ENCODE measurements at regions not wholly inside any gene's neighbourhood (a gene's known extent, or its start where the extent isn't known, plus 50 kb on each side); places are given as distances from the start of the nearest gene placed in this dataset.

GRCh38 chr19:13707915-13708314 lies 56.4 kb upstream of the MRI1 start:
- Histone ChIP-seq H3K9me1 (replicated peaks; ENCODE audit: control insufficient read depth, extremely low read depth, insufficient read depth, low read length) (no peaks in the 10 kb centered on the region), H3K4me1 (ENCODE audit: control insufficient read depth, extremely low read depth, insufficient read depth, low read length) (no peaks in the 10 kb centered on the region), H3K27ac (ENCODE audit: insufficient read depth, low read depth, low read length) (no peak overlapping the region), H3K27me3 (ENCODE audit: control insufficient read depth in 2 of 2, insufficient read depth in 2 of 2, low read length in 2 of 2) (no peaks in the 10 kb centered on the region), H3K4me3 (replicated peaks in 1 of 3; ENCODE audit: insufficient read depth in 1 of 3, low read depth in 1 of 3, low read length in 3 of 3) (no peak overlapping the region), H3K9ac (replicated peaks; ENCODE audit: extremely low read depth, insufficient read depth, low read length) (no peak overlapping the region), H3K36me3 (ENCODE audit: control insufficient read depth in 2 of 2, extremely low read depth in 1 of 2, insufficient read depth in 2 of 2, low read length in 2 of 2) (no peaks in the 10 kb centered on the region), H3K9me3 (replicated peaks; ENCODE audit: control insufficient read depth, insufficient read depth, low read length) (no peaks in the 10 kb centered on the region), H4K20me1 (replicated peaks; ENCODE audit: control insufficient read depth, extremely low read depth, insufficient read depth, low read length) (no peaks in the 10 kb centered on the region), H3K79me2 (ENCODE audit: control insufficient read depth, insufficient read depth, low read length) (no peaks in the 10 kb centered on the region), H2AFZ (ENCODE audit: low read depth, low read length) (no peak overlapping the region), H3K4me2 (ENCODE audit: insufficient read depth, low read length) (no peak overlapping the region)
- dilution Hi-C loops (cut with MboI; ENCODE audit: extremely low pct_ligation_motif_present, low sequenced_read_pairs): no loop called here
- ChIA-PET CTCF (interaction anchor here (1.0 to 1.5 kb wide), 2 partner anchors 13 to 15 kb away, joined by 3 to 8 read pairs; no protein-coding TSS in a partner anchor), POLR2A (no interaction called here)
- TF ChIP-seq GATA2 (IDR thresholded peaks at IDR 0.05; ENCODE audit: insufficient read depth, insufficient read length, low read depth, low read length): no peak
- no peak for TF ChIP-seq MYC (IDR thresholded peaks at IDR 0.05; ENCODE audit: low read depth, low read length)
- DNase-seq (ENCODE audit: low read depth, low spot score) (no peak), FAIRE-seq (no peak)
- no TSS peak for BruUV-seq (replicated peaks)
- intact Hi-C loops (cut with micrococcal nuclease): no loop called here

- Histone ChIP-seq H3K27me3 (ENCODE audit: control insufficient read depth in 2 of 2, insufficient read depth in 2 of 2, low read length in 2 of 2) (peaks cover 0 to 3% of the 10 kb centered on the region in 2 experiments), H3K4me1 (ENCODE audit: control insufficient read depth, extremely low read depth, insufficient read depth, low read length) (no peaks in the 10 kb centered on the region), H3K9ac (replicated peaks; ENCODE audit: extremely low read depth, insufficient read depth, low read length) (no peak overlapping the region), H3K27ac (ENCODE audit: insufficient read depth, low read depth, low read length) (no peak overlapping the region), H3K9me1 (replicated peaks; ENCODE audit: control insufficient read depth, extremely low read depth, insufficient read depth, low read length) (no peaks in the 10 kb centered on the region), H2AFZ (ENCODE audit: low read depth, low read length) (no peak overlapping the region), H4K20me1 (replicated peaks; ENCODE audit: control insufficient read depth, extremely low read depth, insufficient read depth, low read length) (no peaks in the 10 kb centered on the region), H3K36me3 (ENCODE audit: control insufficient read depth in 2 of 2, extremely low read depth in 1 of 2, insufficient read depth in 2 of 2, low read length in 2 of 2) (no peaks in the 10 kb centered on the region), H3K4me2 (ENCODE audit: insufficient read depth, low read length) (no peak overlapping the region), H3K4me3 (replicated peaks in 1 of 3; ENCODE audit: insufficient read depth in 1 of 3, low read depth in 1 of 3, low read length in 3 of 3) (no peak overlapping the region), H3K79me2 (ENCODE audit: control insufficient read depth, insufficient read depth, low read length) (no peaks in the 10 kb centered on the region), H3K9me3 (replicated peaks; ENCODE audit: control insufficient read depth, insufficient read depth, low read length) (no peaks in the 10 kb centered on the region)
- FAIRE-seq (no peak), DNase-seq (ENCODE audit: low read depth, low spot score) (no peak)
- no TSS peak for BruUV-seq (replicated peaks)
- TF ChIP-seq CTCF (IDR thresholded peaks at IDR 0.05; ENCODE audit: extremely low read depth in 1 of 2, insufficient read depth in 1 of 2, low read depth in 1 of 2, low read length in 2 of 2) (no peak), JUN (IDR thresholded peaks at IDR 0.05; ENCODE audit: borderline replicate concordance, insufficient read depth, insufficient read length, low read depth) (no peak), MYC (IDR thresholded peaks at IDR 0.05; ENCODE audit: low read depth, low read length) (no peak), MAX (IDR thresholded peaks at IDR 0.05; ENCODE audit: insufficient read depth, insufficient read length) (no peak), POLR2A (IDR thresholded peaks at IDR 0.05; ENCODE audit: low read depth, low read length) (no peak), GATA2 (IDR thresholded peaks at IDR 0.05; ENCODE audit: insufficient read depth, insufficient read length, low read depth, low read length) (no peak), EZH2 (IDR thresholded peaks at IDR 0.05; ENCODE audit: borderline replicate concordance, low read depth, low read length, severe bottlenecking) (no peak), FOS (IDR thresholded peaks at IDR 0.05; ENCODE audit: borderline replicate concordance, insufficient read depth, low read length) (no peak), POLR2AphosphoS5 (IDR thresholded peaks at IDR 0.05; ENCODE audit: insufficient read depth, low read depth, low read length) (no peak)
- dilution Hi-C loops (cut with MboI; ENCODE audit: extremely low pct_ligation_motif_present, low sequenced_read_pairs) (no loop called here), intact Hi-C loops (cut with micrococcal nuclease) (no loop called here)
- POLR2A ChIA-PET: no interaction called here
- CTCF ChIA-PET: interaction anchor here (3.0 kb wide), 1 partner anchor 15 kb away, joined by 15 read pairs; no protein-coding TSS in a partner anchor
Observed at GRCh38 chr19:13705928-13706447, 58.3 kb upstream of the MRI1 start.
